Fibroblast of gingiva (primary cell): ENCODE measurements at regions not wholly inside any gene's neighbourhood (a gene's known extent, or its start where the extent isn't known, plus 50 kb on each side); places are given as distances from the start of the nearest gene placed in this dataset.

Experiments used
- DNase-seq: peaks from one replicate; pipeline ENCODE4 v3.0.0-alpha.2; 2011; ENCODE audit warnings: low read depth

DNA sequence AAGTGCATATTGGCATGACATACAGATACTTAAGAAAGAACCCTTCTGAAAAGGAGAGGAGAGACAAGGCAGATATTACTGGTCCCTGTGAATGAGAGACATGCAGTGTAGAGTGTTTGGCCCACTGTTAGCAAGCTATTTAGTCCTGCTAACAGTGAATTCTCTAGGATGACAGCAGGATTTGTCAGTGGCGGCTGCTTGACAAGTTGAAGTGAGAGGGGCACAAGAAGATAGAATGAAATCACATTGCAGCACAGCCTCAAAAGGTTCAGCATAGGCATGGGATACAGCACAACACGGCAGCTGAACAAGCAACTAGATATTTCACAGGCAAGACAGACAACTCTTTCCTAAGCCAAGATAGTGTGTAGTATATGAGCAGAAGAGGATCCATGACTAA, 407.9 kb downstream of the PLA2G4A start:
- DNase-seq: no peak

DNA sequence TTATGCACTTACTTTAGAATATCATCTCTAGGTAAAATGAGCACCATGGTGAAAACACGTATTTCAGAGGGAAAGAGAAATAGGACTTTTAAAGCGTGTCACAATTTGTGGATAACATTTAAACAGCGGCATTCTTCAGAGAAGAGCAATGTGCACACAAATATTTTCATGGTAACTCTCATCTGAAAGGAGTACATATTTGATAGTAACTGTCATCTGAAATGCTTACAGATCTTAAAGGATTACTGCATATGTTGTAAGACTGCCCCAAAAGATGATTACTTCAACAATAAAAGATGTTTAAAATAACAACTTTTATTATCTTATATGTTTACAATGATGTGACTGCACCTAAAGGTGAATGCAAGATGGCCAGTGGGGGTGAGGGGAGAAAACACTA, 408.8 kb downstream of the PLA2G4A start:
- DNase-seq: no peak

DNA sequence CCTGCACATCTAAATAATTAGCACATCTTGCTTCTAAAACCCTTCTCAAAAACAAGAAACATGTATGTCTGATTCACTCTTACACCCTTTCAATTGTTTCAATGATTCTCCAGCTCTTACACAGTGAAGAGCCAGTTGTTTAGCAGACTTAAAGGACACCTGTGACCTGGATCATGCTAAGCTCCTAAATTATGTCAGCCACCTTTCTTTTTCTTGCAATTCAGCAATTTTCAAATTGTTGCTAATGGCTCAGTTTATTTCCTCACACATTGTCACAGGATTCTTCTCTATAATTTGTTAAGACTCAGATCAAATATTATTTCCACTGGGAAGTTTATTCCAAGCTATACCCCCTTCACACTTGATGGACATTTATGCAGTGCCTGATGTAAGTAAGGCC, 413.2 kb downstream of the PLA2G4A start:
- no peak for DNase-seq

DNA sequence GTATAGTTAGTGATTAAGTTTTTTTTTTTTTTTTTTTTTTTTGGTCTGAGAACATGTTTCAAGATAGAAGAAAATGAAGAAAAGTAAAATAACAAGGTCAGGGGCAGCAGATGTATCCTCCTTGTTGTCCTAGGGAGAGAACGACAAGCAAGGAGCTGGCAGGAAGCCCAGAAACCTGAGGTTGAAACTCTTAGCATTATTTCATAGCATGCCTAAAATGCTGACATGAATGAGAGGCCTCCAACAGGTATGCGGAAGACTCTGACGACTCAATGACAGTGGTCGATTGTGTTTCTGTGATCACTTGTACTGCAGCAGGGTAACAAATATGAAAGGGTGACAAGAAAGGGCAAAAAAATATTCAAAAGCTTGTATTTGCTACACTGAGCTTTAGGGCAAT, 415.9 kb downstream of the PLA2G4A start:
- DNase-seq: no peak

DNA sequence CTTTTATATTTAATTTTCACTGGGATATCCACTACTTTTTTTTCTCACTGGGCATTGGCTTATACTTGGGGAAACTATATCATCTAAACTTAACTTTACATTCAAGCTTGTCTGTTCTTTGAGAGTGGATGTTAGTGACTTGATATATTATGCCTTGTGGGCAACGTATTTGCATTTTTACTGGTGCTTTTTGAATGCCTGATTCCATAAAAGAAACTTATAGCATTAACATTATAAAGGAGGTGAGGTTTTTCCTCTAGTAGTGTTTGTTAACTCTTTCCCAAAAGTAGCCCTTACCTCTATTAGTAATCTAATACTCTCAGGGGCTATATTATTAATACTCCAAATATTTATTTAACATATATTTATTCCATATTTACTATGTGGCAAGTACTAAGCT, 416.5 kb downstream of the PLA2G4A start:
- DNase-seq: no peak

DNA sequence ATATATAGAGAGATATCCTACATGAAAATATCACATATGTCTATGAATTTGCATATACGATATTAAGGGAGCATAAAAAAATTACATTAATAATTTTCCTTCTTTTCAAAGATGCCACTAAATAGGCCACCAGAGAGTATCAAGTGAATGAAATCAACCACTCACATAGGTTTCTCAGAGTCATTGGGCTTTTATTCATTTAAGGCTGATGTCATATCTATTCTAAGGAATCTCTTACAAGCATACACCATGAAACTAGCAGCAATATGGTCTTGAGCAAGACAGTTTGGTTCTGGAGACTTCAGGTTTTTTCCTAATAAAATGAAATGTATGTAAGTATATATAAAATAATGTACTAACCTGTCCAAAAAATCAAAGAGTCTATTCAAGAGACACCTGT, 420.4 kb downstream of the PLA2G4A start:
- no peak for DNase-seq

DNA sequence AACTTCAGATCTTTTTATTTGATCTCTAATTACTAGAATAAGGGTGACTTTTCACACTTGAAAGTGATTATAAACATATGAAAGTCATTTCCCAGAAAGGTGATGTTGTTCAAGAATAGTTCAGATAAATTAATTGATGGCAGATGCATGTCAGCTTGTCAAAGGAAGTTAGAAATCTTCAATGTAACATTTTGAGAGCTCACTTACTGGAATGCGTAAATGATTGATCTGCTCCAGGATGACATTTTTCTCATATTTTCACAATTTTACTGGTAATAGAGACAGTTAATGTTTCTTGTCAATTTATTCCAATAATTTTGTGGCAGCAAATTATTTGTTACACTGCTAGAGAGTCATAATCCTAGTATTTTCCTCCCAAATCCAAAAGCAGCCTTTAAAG, 424.2 kb downstream of the PLA2G4A start:
- DNase-seq: no peak

DNA sequence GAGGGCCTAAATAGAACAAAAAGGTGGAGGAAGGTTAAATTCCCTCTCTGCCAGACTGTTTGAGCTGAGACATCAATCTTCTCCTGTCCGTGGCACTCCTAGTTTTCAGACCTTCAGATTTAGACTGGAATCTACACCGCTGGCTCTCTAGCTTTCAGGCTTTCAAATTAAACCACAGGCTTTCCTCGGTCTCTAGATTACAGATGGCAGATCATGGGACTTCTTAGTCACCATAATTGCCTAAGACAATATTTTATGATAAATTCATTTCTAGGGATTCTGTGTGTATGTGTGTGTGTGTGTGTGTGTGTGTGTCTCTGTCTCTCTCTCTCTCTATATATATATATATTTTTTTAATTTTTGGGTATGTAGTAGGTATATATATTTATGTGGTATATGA, 428.7 kb downstream of the PLA2G4A start:
- DNase-seq: no peak

DNA sequence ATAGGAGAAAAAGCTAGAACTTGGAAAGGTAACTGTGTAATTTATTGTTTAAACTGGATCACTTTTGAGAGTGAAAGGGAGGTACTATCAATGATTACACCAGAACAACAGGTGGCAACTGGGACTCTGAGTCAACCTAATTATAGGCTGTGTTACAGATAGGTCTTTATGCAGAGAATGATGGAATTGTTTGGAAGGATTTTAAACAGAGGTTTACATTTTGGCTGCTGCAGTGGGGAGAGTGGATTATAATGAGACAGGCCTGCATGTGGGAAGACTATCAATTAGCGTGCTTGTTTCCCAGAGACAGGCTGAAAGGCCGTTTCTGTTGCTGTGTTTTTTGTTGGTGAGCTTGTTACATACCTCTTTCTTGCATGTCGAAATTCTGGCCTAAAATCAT, 432.9 kb downstream of the PLA2G4A start:
- DNase-seq: no peak

DNA sequence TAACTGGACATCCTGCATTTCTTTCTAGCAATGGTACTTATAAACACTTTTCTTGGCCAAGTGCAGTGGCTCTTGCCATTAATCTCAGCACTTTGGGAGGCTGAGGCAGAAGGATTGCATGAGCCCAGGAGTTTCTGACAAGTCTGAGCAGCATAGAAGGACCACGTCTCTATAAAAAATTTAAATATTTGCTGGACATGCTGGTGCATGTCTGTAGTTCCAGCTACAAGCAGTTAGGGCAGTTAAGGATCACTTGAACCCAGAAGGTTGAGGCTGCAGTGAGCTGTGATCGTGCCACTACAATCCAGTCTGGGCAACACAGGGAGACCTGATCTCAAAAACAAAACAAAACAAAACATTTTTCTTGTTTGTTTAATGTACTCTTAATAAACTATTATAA, 434.0 kb downstream of the PLA2G4A start:
- DNase-seq: no peak

DNA sequence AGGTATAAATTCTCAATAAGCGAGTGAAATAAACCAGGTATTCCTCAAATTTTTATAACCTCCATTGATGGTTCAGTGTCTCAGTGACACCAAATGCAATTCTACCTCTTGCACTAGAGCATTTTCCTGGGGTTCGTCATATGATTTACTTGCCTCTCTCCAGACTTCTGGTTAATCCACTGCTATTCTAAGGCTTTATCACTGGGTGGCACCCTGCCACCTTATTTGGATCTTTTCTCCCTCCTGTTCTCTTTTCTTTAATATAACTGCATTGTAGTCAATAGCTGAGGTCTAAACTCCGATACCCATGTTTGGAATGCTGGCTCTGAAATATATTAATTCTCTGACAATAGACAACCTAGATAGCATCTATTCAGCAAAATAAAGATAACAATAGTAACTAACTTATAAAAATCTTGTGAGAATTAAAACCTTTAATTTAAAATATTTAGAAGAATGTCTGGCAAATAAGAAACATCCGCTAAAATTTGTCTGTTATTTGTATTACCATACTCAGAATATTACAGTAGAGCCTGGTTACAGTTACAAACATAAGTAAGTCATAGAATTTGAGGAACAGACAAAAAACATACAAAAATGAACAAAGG, 436.4 kb downstream of the PLA2G4A start:
- DNase-seq: no peak

DNA sequence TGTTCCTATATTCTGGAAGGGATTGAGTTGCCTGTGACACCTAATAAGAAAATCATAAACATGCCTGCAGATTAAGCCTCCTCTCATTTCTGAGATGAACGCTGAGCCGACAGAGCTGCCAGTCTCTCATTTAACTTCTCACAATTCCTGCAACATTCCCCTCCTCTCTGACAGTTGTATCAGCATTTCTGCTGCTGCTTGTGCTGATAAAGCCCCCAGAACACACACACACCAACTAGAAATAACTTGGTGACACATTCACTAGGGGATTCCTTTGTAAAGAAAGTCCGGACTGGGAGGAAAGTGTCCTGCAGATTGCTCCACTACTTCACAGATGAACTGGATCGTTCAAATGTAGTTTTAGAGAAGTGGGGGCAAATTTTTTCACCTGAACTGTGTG, 437.3 kb downstream of the PLA2G4A start:
- no peak for DNase-seq

DNA sequence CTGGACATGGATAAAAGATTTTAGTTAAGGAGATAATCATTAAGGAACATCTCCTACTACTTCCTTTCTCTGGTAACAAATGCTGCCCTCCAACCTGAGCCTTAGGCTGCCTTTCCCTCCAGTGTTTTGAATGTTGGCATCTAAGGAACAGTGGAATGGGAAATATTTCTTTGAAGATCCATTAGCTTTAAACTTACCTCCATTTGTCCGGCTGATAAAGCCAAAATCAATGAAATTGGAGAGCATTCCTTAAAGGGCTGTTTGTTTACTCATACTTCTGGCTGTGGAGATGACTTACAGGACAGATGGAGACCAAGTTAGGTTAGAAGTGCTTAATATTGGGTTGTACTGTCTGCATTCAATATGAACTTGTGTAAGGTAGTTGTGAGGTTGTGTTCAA, 439.1 kb downstream of the PLA2G4A start:
- DNase-seq: no peak

DNA sequence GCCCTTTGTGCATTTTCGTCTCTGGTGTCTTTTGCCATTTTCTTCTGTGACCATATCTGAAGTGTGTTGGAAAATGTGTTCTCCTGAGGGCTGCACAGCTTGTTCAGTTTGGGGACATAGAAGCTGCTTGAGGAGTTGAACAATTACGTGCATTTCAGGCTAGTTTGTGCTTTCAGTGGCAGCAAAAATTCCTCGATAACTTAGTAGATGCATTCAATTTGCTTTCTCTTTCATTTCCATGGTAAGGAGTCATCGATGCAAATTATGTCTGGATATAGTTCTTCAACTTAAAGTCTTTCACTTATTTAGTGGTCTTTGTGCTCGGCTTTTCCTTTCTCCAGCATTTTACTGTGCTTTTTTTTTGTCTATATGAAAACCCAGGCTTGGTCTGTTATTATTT, 441.5 kb downstream of the PLA2G4A start:
- DNase-seq: no peak

DNA sequence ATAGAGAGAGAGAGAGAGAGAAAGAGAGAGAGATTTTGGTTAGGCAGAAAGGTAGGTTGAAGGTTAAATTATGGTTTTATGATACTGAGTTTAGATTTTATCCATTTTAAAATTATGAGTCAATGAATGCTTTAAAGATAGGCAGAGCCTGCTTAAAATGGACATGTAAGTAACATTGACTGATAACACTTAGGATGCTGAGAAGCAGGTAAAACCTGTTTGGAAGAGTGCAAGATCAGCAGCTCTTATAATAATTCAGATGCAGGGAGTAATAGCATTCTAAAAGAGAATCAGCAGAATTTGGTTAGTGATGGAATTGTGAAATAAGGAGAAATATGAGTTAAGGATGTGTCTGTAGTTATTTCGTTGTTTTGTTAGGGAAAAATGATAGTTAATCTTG, 446.6 kb downstream of the PLA2G4A start:
- DNase-seq: no peak

DNA sequence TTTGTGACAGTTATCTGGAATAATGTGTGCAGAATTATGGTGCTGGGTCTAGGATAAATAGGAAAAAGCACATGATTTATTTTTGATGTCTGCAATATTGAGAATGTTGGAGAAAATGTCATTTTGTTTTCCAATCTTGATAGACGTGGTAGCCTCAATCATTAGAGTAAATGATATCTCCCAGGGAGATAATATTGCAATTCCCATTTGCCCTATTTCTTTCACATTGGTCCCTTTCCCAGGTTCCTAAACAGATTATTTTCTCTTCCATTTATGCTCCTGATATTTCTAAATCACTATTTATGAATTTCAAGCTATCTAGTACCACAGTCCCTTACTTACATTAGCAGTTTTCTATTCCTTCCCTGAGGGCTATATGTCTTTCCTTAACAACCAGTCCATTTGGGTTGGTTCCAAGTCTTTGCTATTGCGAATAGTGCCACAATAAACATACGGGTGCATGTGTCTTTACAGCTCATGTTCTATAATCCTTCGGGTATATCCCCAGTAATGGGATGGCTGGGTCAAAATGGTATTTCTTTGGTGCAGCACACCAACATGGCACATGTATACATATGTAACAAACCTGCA, 447.3 kb downstream of the PLA2G4A start:
- no peak for DNase-seq

DNA sequence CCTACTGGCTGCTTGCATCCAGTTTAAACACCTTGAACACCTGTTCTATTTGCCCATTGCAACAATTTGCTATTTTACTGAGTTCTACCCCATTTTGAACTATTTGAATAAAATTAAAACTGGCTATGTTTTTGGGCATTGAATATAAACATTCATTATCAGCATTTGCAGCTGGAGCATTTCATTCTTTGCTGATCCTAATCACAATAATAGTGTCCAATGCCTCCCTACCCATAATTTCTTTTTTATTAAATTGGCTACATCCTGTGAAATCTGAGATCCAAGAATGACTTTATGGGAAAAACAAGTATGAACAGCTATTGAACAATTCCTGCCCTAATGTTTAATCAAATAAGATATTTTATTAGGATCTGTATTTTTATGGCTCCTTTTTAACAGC, 447.9 kb downstream of the PLA2G4A start:
- DNase-seq: no peak

DNA sequence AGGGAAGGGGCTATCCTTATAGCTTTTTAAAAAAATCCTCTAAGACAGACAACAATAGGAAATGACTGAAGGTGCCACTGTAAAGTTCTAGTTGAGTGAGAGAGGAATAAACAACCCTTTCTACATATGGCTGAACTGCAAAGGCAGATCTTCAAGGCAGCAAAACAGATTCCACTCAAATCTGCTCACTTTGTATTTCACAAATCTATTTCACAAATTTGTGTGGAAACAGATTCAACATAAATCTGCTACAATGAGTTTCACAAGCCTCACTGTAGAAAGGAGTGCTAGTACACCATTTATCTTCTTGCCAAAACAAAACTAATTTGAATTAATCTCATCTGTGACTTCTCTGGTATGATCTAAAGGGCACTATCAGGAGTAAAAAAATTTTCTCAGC, 451.3 kb downstream of the PLA2G4A start:
- no peak for DNase-seq

DNA sequence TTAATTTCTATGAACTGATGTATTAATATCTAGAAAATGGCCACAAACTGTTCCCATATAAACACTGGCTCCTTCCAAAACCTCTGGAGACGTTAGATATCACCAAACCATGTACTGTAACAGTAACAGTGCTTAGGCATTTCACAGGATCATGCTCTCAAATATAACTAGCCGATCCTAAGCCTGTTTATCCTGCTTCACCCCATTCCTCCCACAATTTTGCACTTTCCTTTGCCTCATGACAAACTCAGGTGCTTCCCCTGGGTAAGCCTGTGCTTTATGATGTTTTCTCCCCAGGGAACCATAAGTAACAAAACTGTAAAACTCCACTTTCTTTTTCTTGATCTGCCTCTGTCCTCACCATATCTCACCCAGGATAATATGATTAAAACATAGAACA, 452.3 kb downstream of the PLA2G4A start:
- DNase-seq: no peak

DNA sequence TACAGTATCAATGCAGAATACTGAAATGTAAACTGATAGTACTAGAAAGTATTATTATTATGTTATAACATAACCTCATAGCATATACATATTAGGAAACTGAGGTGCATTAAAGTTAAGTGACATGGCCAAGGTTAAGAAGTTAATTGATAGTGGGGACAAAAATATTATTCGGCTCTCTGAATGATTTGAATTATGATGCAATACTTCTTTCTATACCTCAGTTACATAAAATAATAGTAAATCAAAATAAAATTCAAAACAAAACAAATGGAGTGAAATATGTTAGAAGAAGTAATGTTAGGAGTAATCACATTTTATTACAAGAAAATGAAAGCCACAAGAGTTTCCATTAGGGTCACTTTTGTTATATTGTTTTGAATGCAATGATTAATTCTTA, 455.2 kb downstream of the PLA2G4A start:
- DNase-seq: no peak

DNA sequence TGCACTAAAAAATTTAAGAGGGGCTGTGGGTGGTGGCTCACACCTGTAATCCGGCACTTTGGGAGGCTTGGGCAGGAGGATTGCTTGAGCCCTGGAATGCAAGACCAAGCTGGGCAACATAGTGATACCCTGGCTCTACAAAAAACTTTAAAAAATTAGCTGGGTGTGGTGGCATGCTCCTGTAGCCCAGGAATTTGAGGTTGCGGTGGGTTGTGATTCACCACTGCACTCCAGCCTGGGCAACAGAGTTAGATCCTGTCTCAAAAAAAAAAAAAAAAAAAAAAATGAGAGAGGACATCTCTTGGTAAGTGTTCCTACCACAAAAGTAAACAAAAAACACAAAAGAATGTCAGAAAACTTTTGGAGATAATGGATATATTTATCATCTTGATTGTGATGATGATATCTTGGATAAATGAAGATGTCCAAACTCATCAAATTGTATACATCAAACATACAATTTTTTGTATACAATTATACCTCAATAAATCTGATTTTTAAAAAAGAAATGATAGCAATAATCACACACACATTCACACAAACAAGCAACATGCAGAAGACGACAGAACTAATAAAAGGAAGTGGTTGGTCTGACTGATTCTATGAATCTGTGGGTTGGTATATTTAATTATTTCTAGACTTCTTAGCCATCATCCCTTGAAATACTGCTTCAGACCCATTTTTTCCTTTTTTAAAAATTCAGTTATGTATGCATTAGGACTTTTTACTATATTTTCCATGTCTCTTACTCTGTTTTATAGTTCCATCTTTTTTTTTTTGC, 465.9 kb downstream of the PLA2G4A start:
- DNase-seq: no peak

DNA sequence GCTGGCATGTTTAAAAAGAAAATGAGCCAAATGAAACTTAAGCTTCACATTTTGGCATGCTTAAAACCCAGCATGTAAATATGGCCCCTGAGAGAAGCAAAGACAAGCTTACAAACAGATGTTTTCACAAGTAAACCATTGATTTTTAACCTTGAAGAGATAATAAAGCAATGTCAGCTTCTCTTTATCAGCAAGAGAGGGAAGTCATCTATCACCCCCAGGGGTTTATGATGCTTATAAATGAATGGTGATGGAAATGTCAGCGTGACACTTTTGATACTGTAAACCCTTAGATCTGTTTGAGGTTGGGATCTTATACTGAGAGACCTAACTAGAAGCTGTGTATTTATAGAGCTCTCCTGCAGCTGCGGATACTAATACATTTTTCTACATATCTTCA, 471.3 kb downstream of the PLA2G4A start:
- DNase-seq: no peak

DNA sequence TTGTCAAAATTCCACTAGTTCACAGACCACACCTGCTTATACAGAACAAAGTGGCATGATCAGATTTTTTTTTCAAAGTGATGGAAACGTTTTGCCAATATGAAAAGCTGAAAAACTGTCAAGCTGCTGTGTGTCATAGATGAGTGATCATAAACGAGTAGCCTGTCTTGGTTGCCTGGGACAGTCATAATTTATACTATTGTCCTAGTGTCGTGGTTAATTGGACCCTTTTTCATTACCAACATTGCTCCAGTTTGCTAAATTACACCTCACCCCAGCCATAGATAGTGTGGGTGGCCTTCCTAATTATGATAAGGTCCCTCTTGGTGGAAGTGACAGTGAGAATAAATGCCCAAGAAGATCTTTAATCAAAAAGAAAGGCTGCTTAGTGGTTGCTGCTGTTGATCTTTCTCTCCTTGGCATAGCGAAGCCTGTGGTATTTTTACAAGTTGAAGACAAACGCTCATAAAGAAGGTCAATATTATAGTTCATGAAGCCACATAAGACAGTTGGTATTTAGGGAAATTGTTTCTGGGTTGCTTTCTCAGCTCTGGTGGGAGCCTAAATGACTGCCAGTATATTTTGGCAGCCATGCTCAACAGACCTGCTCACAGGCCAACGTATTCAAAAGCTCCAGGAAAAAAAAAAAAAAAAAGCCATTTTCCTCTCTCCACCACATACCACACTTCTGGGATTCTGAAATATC, 478.1 kb downstream of the PLA2G4A start:
- no peak for DNase-seq
